BLaER1 treated with 17β-estradiol and CSF1 and Interleukin-3, amounts not matched to agents 10 nM and 100 nM (cell line): ENCODE measurements at regions not wholly inside any gene's neighbourhood (a gene's known extent, or its start where the extent isn't known, plus 50 kb on each side); places are given as distances from the start of the nearest gene placed in this dataset.

ENCODE experiments used
- H3K27ac ChIP-seq, 11 experiments: shearing (Covaris generic); formaldehyde crosslinking; 2 replicates each; pipeline ENCODE4 v1.8.1; 2022
- H3K27me3 ChIP-seq, 11 experiments: shearing (Covaris generic); formaldehyde crosslinking; 2 replicates each; pipeline ENCODE4 v1.8.1; 2022
- H3K36me3 ChIP-seq, 11 experiments: shearing (Covaris generic); formaldehyde crosslinking; 2 replicates each; pipeline ENCODE4 v1.8.1; 2022
- H3K4me1 ChIP-seq, 10 experiments: shearing (Covaris generic); formaldehyde crosslinking; 2 replicates each; pipeline ENCODE4 v1.8.1; 2022
- H3K4me2 ChIP-seq, 11 experiments: shearing (Covaris generic); formaldehyde crosslinking; 2 replicates each; pipeline ENCODE4 v1.8.1; 2022
- H3K4me3 ChIP-seq, 10 experiments: shearing (Covaris generic); formaldehyde crosslinking; 2 replicates each; pipeline ENCODE4 v1.8.1; 2022
- H3K9ac ChIP-seq, 11 experiments: shearing (Covaris generic); formaldehyde crosslinking; 2 replicates each; pipeline ENCODE4 v1.8.1; 2022
- H3K9me3 ChIP-seq, 11 experiments: shearing (Covaris generic); formaldehyde crosslinking; replicated peaks in 1 of 11; 2 replicates each; pipeline ENCODE4 v1.8.1; 2022
- H4K20me1 ChIP-seq, 11 experiments: shearing (Covaris generic); formaldehyde crosslinking; 2 replicates each; pipeline ENCODE4 v1.8.1; 2022
- Cebpa-rat ChIP-seq, 11 experiments: shearing (Covaris generic); IDR thresholded peaks; 2 replicates each; pipeline ENCODE4 v1.8.1; 2022

DNA sequence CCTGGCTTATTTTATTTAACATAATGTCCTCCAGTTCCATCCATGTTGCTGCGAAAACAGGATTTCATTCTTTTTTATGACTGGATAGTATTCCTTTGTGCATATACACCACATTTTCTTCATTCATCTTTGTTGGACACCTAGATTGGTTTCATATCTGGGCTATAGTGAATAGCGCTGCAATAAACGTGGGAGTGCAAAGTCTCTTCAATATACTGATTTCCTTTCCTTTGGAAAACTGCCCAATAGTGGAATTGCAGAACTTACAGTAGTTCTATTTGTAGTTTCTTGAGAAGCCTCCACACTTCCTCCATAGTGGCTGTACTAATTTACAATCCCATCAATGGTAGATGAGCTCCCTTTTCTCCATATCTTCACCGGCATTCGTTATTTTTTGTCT, 72.5 kb upstream of the KLHL25 start:
- Histone ChIP-seq H4K20me1 (no peaks in the 10 kb centered on the region), H3K9ac (no peak overlapping the region), H3K27ac (no peak overlapping the region), H3K4me3 (no peak overlapping the region), H3K4me2 (no peak overlapping the region), H3K9me3 (no peaks in the 10 kb centered on the region), H3K27me3 (no peaks in the 10 kb centered on the region), H3K36me3 (no peaks in the 10 kb centered on the region), H3K4me1 (peaks cover 0 to 9% (median 0%) of the 10 kb centered on the region in 10 experiments; a peak in 4 of 20 replicates)
- TF ChIP-seq Cebpa-rat (IDR thresholded peaks at IDR 0.05): no peak

DNA sequence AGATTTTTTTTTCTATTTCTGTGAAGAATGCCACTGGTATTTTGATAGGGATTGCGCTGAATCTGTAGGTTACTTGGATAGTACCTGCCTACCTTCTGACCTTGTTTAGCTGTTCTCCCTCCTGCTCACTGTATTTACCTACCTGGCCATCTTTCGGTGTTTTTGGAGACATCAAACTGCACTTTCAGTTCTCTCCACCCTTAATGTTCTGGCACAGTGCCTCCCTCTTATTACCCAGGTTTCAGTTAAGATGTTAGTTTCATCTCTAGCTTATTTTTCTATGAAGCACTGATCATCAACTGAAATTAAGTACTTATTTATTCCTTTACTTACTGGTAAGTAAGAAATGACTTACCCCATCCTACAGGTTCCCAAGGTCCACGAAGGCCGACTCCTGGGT, 74.4 kb upstream of the KLHL25 start:
- Histone ChIP-seq H3K4me3 (no peak overlapping the region), H3K27ac (no peak overlapping the region), H3K4me1 (peaks cover 0 to 9% (median 0%) of the 10 kb centered on the region in 10 experiments; a peak in 4 of 20 replicates), H3K36me3 (no peaks in the 10 kb centered on the region), H3K9ac (no peak overlapping the region), H3K4me2 (no peak overlapping the region), H3K9me3 (no peaks in the 10 kb centered on the region), H3K27me3 (no peaks in the 10 kb centered on the region), H4K20me1 (no peaks in the 10 kb centered on the region)
- TF ChIP-seq Cebpa-rat (IDR thresholded peaks at IDR 0.05): no peak

DNA sequence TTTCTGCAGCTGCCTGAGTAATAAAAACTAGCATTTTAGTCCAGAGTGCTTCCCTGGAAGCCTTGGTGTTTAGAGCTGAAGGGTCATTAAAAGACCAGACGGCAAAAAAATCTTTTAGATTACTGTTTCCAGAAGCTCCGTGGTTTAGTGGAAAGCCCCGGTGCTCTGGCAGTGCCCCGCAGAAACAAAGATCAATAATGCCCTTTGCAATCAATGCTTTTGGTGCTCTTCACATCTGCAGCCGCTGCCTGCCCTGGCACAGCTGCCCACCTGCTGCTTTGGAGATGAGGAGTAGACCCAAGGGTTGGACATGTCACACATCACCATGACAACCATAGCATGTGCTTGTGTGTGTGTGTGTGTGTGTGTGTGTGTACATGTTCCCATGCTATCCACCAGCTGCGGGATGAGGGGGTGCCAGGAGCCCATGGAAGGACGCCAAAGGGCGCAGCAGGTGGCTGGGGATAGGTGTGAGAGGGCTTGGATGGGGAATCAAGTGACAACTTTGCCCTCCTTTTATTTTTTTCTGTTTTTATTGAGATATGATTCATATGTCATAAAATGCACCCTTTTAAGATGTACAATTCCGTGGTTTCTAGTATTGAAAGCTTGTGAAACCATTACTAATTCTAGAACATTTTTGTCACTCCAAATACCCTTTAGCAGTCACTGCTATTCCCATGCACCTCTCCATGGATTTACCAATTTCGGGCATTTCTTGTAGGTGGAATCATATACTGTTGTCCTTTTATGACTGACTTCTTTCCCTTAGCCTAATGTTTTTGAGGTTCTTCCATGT, 75.7 kb upstream of the KLHL25 start:
- Histone ChIP-seq H3K4me3 (no peak overlapping the region), H3K27me3 (no peaks in the 10 kb centered on the region), H3K9ac (no peak overlapping the region), H4K20me1 (no peaks in the 10 kb centered on the region), H3K36me3 (no peaks in the 10 kb centered on the region), H3K4me2 (no peak overlapping the region), H3K4me1 (peaks cover 0 to 7% (median 0%) of the 10 kb centered on the region in 10 experiments; a peak in 4 of 20 replicates), H3K9me3 (no peaks in the 10 kb centered on the region), H3K27ac (no peak overlapping the region)
- no peak for TF ChIP-seq Cebpa-rat (IDR thresholded peaks at IDR 0.05)

- TF ChIP-seq Cebpa-rat (IDR thresholded peaks at IDR 0.05): no peak
- Histone ChIP-seq H3K36me3 (no peaks in the 10 kb centered on the region), H4K20me1 (no peaks in the 10 kb centered on the region), H3K4me1 (no peaks in the 10 kb centered on the region), H3K9ac (no peak overlapping the region), H3K9me3 (no peaks in the 10 kb centered on the region), H3K27ac (no peak overlapping the region), H3K27me3 (no peaks in the 10 kb centered on the region), H3K4me2 (no peak overlapping the region), H3K4me3 (no peak overlapping the region)
Measured at GRCh38 chr15:85871545-85871944, 76.8 kb upstream of the KLHL25 start.

DNA sequence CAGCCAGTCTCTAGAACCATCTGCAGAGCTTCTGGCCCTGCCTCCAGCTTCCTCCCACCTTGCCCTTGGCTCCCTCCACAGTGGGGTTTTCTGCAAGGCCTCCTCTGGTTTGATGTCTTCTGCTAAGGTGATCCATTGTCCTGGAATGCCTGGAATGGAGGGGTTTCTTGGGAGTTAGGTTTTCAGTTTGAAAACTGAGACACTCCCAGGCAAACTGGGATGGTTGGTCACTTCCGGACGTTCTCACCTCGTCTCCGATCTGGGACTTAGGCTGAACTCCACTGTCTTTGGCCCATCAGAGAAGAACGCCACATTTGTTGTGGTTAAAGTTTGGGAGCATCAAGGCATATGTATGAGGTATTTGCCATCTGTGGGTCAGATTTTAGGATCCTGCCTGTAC, 77.4 kb upstream of the KLHL25 start:
- Histone ChIP-seq H3K27me3 (no peaks in the 10 kb centered on the region), H3K9ac (no peak overlapping the region), H3K4me3 (no peak overlapping the region), H3K4me2 (no peak overlapping the region), H3K4me1 (no peaks in the 10 kb centered on the region), H4K20me1 (no peaks in the 10 kb centered on the region), H3K27ac (no peak overlapping the region), H3K9me3 (no peaks in the 10 kb centered on the region), H3K36me3 (no peaks in the 10 kb centered on the region)
- TF ChIP-seq Cebpa-rat (IDR thresholded peaks at IDR 0.05): no peak

- Histone ChIP-seq H3K36me3 (no peaks in the 10 kb centered on the region), H3K27ac (no peak overlapping the region), H3K9ac (no peak overlapping the region), H3K9me3 (no peaks in the 10 kb centered on the region), H3K4me1 (no peaks in the 10 kb centered on the region), H3K4me3 (no peak overlapping the region), H3K4me2 (no peak overlapping the region), H3K27me3 (no peaks in the 10 kb centered on the region), H4K20me1 (no peaks in the 10 kb centered on the region)
- TF ChIP-seq Cebpa-rat (IDR thresholded peaks at IDR 0.05): no peak
Measured at GRCh38 chr15:85874236-85874635, 79.5 kb upstream of the KLHL25 start.

- Histone ChIP-seq H3K4me3 (no peak overlapping the region), H3K4me2 (no peak overlapping the region), H3K4me1 (no peaks in the 10 kb centered on the region), H3K27me3 (no peaks in the 10 kb centered on the region), H4K20me1 (no peaks in the 10 kb centered on the region), H3K9ac (no peak overlapping the region), H3K36me3 (no peaks in the 10 kb centered on the region), H3K27ac (no peak overlapping the region), H3K9me3 (no peaks in the 10 kb centered on the region)
- no peak for TF ChIP-seq Cebpa-rat (IDR thresholded peaks at IDR 0.05)
Measured at GRCh38 chr15:85875756-85876155, 81.0 kb upstream of the KLHL25 start.

DNA sequence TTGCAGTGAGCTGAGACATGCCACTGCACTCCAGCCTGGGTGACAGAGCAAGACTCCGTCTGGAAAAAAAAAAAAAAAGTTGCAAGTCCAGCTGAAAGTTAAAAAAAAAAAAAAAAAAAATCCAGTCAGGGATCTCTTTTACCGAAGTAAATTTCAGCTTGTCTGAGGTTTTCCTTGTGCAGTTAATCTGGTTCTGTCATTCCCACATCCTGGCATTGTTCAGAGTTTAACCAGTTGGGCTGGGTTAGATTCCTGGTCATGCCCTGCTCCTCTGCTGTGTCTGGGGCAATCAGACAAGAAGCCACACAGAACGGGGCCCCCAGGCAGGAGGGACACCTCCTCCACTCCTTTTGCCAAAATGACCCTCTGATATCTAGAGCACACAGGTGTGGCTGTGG, 84.1 kb upstream of the KLHL25 start:
- Histone ChIP-seq H3K27me3 (no peaks in the 10 kb centered on the region), H3K27ac (no peak overlapping the region), H3K9me3 (peaks cover 0 to 9% (median 5%) of the 10 kb centered on the region in 11 experiments; a peak in 5 of 22 replicates), H3K36me3 (no peaks in the 10 kb centered on the region), H3K4me3 (no peak overlapping the region), H4K20me1 (no peaks in the 10 kb centered on the region), H3K4me2 (no peak overlapping the region), H3K9ac (no peak overlapping the region), H3K4me1 (no peaks in the 10 kb centered on the region)
- TF ChIP-seq Cebpa-rat (IDR thresholded peaks at IDR 0.05): no peak

DNA sequence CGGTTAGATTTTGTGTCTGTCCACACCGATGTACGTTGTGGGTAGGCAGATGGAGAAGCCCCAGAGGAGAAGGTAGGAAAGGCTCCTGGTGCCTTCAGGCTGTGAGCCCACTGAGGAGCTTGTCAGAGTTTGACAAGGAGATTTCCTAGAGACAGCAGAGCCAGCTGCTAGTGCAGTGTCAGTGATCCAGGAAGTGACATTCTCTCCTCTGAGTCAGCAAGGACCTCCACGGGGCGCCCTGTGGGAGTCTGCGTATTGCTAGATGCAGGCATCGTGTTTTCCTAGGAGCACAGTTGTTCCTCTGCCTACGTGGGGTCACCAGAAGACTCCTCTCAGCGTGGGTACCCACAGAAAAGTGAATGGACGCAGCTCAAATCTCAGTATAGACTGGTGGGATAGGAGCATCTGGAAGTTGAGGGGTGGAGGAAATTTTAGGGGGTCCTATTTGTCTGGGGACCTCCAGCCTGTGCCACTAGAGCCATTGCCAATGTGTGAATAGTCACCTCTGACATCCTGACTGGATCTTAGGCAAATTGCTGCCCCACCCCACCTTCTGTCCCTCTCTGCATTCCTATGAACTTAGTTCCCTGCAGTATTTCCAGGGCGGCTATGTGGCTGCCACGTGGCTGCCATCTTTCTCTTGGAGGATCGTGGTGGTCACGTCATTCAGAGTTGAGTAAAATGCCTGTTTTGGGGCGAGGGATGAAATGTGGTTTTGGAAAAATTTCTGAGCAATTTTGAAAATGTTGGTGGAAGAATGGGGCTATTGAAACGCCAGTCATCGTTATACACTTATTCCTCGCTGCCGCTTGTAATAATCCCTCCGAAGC, 84.8 kb upstream of the KLHL25 start:
- no peak overlapping the region for H3K27ac ChIP-seq
- H3K9me3 ChIP-seq: peaks cover 0 to 9% (median 5%) of the 10 kb centered on the region in 11 experiments; a peak in 5 of 22 replicates
- no peak overlapping the region for H3K4me2 ChIP-seq
- no peaks in the 10 kb centered on the region for H3K27me3 ChIP-seq
- no peak overlapping the region for H3K9ac ChIP-seq
- H3K36me3 ChIP-seq: no peaks in the 10 kb centered on the region
- no peak for TF ChIP-seq Cebpa-rat (IDR thresholded peaks at IDR 0.05)
- no peak overlapping the region for H3K4me3 ChIP-seq
- no peaks in the 10 kb centered on the region for H4K20me1 ChIP-seq
- H3K4me1 ChIP-seq: no peaks in the 10 kb centered on the region
